HUES6 (cell line): ENCODE measurements at regions not wholly inside any gene's neighbourhood (a gene's known extent, or its start where the extent isn't known, plus 50 kb on each side); places are given as distances from the start of the nearest gene placed in this dataset.

Experiments used
- H3K27ac ChIP-seq: 2 replicates; pipeline ENCODE4 v1.7.0; 2013; ENCODE audit warnings: low read depth, mild to moderate bottlenecking, low read length, inconsistent platforms
- H3K27me3 ChIP-seq: 2 replicates; pipeline ENCODE4 v1.6.1; 2013; ENCODE audit warnings: low read length; ENCODE audit not compliant: control insufficient read depth, insufficient read depth
- H3K36me3 ChIP-seq: 2 replicates; pipeline ENCODE4 v1.6.1; 2013; ENCODE audit warnings: low read length; ENCODE audit not compliant: control insufficient read depth, insufficient read depth
- H3K4me1 ChIP-seq: 2 replicates; pipeline ENCODE4 v1.6.1; 2013; ENCODE audit warnings: low read length; ENCODE audit not compliant: control insufficient read depth, insufficient read depth
- H3K4me3 ChIP-seq: 2 replicates; pipeline ENCODE4 v1.5.1; 2013; ENCODE audit warnings: low read depth, low read length
- H3K9ac ChIP-seq: one replicate; pipeline ENCODE4 v1.6.1; 2013; ENCODE audit warnings: mild to moderate bottlenecking, low read length
- H3K9me3 ChIP-seq: 2 replicates; pipeline ENCODE4 v1.6.1; 2013; ENCODE audit warnings: low read depth, low read length; ENCODE audit not compliant: control insufficient read depth, insufficient read depth

DNA sequence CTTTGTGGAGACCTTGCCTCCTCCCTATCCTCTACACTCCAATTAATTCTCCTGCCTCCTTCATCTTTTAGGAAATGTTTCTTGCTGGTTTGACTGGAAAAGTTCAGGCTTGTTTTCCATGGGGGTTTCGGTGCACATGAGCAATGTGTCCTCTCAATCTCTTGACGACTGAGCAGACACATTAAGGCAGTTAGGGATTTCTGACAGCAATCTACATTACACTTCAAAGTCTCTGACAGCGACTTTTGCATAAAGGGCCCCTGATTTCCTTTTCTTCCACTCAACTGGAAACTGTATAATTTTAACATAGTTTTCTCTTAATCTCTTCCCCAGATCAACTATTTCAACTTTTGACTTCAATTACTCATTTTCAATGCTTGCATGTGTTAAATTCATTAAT lies 394.0 kb downstream of the MEIS1 start:
- no peaks in the 10 kb centered on the region; the same call in 1 of the 2 replicates for H3K4me1 ChIP-seq
- no peaks in the 10 kb centered on the region for H3K36me3 ChIP-seq
- no peak overlapping the region for H3K27ac ChIP-seq
- H3K9me3 ChIP-seq, result no peaks in the 10 kb centered on the region
- H3K4me3 ChIP-seq, result no peak overlapping the region
- no peak overlapping the region for H3K9ac ChIP-seq
- H3K27me3 ChIP-seq, result no peaks in the 10 kb centered on the region

DNA sequence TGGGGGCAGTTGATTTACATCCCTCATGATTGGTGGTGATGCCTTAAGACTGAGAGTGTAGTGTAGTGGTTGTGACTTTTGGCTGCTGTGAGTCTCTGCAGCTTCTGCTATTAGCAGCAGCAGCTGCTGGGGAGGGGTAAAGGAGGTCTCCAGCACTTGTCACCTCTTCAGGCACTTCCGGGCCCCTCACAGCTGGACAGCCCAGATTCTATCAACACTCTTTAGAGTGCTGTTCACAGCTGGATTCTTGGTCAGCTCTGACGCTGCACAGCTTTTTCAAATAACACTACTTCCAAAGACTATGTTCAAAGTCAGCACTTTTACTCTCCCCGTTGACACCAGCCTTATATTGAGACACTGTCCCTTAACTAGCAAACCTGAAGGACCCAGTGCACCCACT lies 396.0 kb downstream of the MEIS1 start:
- no peaks in the 10 kb centered on the region; the same call in 1 of the 2 replicates for H3K4me1 ChIP-seq
- no peaks in the 10 kb centered on the region for H3K9me3 ChIP-seq
- H3K4me3 ChIP-seq, result no peak overlapping the region
- no peak overlapping the region for H3K27ac ChIP-seq
- no peaks in the 10 kb centered on the region for H3K27me3 ChIP-seq
- no peaks in the 10 kb centered on the region for H3K36me3 ChIP-seq
- H3K9ac ChIP-seq, result no peak overlapping the region

DNA sequence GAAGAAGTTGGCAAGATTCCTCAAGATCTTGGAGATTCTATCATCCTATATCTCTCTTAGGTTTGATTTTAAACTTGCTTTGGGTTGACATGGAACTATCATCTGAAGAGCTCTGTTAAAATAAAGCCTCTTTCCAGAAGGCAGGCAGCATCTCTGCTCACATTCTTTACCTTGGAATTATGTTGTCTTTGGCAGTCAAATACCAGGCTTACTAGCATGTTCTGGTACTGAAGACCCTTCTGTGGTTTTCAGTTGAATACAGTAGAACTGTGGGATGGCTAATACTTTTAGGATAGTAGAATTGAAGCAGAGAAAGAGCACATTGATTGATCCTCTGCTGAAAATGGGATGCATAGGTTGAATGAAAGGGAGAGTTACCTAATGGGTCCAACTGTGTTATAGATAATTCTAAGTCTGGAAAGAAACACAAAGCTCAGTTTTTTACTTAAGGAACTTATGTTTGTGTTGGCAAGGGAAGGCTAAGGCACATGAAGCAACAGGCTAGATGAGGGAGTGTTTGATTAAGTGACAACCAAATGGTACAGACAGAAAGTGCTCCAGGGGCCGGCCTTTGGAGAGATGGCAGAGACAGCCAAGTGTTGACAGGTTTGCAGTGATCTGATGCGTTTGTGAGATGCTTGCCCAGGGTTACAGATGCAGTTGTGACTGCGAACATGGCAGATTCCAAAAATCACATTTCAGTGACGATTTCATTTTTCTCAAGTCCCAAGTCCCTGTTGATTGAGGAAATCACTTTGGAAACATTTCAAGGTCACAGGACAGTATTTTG lies 397.9 kb downstream of the MEIS1 start:
- Histone ChIP-seq H3K4me1 (no peaks in the 10 kb centered on the region; the same call in 1 of the 2 replicates), H3K9ac (no peak overlapping the region), H3K9me3 (no peaks in the 10 kb centered on the region)

DNA sequence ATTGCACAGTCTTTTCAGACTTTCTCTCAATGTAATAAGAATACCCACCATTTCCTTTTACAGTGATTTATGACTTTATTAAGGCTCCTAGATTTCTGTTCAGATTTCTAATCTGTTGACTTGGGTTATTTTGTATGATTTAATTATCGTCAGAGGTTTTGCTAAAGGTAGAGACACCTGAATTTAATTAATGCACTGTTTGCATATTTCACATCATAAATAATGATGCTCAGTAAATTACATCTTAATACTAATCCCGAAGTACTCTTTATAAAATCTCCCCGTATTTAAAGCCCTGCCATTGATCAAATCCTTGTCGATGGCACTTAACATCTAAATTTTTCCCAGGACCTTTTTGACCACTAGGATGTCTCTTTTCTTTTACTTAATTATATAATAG lies 399.9 kb downstream of the MEIS1 start:
- H3K9ac ChIP-seq, result no peak overlapping the region
- no peaks in the 10 kb centered on the region for H3K9me3 ChIP-seq
- no peaks in the 10 kb centered on the region for H3K36me3 ChIP-seq
- H3K4me3 ChIP-seq, result no peak overlapping the region
- no peaks in the 10 kb centered on the region for H3K4me1 ChIP-seq
- H3K27me3 ChIP-seq, result no peaks in the 10 kb centered on the region
- no peak overlapping the region for H3K27ac ChIP-seq

More for the DNA sequence above, 397.9 kb downstream of the MEIS1 start:
- Histone ChIP-seq H3K4me3 (no peak overlapping the region), H3K27ac (no peak overlapping the region), H3K27me3 (no peaks in the 10 kb centered on the region), H3K36me3 (no peaks in the 10 kb centered on the region)

DNA sequence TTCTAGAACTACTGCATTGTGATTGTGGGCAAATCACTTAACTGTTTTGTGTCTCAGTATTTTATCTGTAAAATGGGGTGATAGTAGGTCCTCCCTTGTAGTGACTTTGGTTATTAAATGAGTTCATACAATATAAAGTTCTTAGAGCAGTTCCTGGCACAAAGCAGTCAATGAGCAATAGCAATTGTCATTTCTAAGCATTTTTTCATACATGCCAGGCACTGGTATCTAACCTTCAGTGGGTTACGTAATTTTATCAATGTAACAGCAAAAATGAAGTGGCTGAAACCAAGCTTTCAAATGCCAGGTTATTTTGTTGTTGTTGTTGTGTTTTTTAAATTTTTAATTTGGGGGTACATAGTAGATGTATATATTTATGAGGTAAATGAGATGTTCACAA lies 401.9 kb downstream of the MEIS1 start:
- Histone ChIP-seq H3K27me3 (no peaks in the 10 kb centered on the region), H3K4me3 (no peak overlapping the region), H3K27ac (no peak overlapping the region), H3K36me3 (no peaks in the 10 kb centered on the region), H3K9ac (no peak overlapping the region), H3K4me1 (no peaks in the 10 kb centered on the region), H3K9me3 (no peaks in the 10 kb centered on the region)

DNA sequence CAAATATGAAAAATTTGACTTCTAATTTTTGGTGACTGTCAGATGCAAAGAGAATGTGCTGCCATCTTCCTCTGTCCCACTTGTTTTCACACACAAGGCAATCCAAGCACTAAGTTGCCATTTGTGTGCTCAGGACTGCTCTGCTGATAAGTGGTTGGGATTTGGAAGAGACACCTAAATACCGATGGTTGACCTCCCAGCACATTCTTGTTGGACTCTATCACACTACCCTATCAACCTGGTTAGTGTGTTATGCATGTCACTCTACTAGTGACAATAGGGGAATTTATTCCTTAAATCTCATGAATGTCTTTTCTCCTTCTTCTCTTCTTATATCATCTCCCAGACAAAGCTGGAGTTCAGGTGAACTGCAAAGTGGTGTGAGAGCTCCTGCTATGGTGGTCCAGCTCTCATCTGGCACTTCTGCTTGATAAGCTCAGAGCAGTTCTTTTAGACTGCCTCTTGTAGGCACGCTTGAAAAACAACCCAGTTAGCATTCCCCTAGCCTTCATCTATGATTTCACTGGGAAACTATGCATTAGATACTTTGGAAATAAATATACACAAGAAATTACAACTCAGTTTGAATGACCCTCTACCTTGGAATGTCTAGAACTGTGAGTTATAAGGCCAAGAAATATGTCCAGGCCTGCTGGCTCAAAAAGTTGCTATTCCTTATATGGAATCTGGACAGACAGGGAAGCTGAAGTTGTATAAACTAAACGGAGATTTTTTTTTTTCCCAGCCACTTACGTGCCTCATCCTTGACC lies 404.8 kb downstream of the MEIS1 start:
- H3K4me3 ChIP-seq, result no peak overlapping the region
- no peak overlapping the region for H3K9ac ChIP-seq
- no peak overlapping the region for H3K27ac ChIP-seq
- no peaks in the 10 kb centered on the region for H3K4me1 ChIP-seq
- H3K36me3 ChIP-seq, result no peaks in the 10 kb centered on the region
- H3K27me3 ChIP-seq, result no peaks in the 10 kb centered on the region
- H3K9me3 ChIP-seq, result no peaks in the 10 kb centered on the region

DNA sequence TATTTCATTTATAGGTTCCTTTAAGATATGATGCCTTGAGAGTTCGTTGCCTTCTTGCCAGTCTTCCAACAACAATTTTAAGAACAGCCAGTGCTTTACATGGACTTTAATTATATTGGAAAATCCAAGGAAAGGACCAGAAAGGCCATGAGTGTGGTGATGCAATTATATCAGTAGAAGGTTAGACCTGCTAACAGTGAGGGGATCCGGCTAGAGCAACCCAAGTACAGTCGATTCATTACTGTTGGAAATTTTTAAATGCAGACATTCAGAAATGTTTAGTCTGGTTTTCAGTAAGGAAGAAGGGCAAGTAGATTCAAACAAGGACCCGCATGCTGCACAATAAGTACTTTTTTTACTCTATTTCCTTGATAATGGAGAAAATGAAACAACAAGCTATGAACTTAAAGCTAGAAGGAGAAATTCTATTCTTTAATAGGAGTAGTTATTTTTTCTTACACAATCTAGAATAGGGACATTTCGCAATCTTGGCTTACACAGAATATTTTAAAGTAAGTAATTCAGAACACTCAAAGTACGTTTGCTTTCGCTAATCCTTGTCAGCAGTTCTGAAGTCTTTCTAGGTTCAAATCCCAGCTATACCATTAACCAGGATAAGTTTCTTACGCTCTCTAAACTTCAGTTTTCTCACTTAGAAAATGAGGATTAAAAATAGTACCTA lies 405.5 kb downstream of the MEIS1 start:
- Histone ChIP-seq H3K27me3 (no peaks in the 10 kb centered on the region), H3K9ac (no peak overlapping the region), H3K4me3 (no peak overlapping the region), H3K9me3 (no peaks in the 10 kb centered on the region), H3K4me1 (no peaks in the 10 kb centered on the region), H3K36me3 (no peaks in the 10 kb centered on the region), H3K27ac (no peak overlapping the region)

DNA sequence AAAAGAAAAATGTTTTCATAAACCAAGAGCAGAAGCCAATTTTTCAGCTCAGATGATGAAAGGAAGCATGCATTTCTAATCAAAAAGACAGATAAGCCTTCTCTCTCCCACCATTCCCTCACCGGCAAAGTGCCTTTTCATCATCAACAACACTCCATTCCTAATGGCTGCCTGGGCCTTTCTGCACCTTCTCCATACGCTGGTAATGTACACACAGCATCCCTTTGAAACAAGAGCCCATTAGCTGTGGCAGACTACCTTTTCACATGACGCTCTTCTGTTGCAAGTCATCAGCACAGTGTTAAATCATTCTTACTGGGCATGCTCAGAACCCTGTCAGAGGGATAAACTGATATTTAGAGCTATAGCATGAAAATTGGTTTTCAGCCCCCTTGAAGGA lies 408.9 kb downstream of the MEIS1 start:
- no peak overlapping the region for H3K4me3 ChIP-seq

DNA sequence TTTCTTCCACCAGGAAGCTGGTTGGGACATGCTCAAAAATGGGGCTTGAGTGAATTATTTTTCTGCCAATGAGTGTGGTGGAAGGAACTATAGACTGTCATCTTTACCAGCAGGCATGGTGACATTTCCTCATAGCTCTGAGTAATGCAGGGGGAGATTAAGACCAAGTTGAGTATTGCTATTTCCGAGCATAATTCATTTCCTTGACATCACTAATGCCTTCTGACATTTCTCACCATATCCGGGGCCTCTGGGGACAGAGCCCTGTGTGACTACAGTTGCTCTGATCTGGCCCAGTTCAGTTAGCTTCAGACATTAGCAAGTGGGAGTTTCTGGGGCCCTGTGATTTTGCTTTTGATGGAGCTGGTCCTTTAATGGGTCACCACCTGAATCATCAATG lies 410.4 kb downstream of the MEIS1 start:
- H3K27me3 ChIP-seq, result no peaks in the 10 kb centered on the region
- H3K9me3 ChIP-seq, result no peaks in the 10 kb centered on the region
- no peak overlapping the region for H3K9ac ChIP-seq
- H3K4me3 ChIP-seq, result no peak overlapping the region
- no peak overlapping the region for H3K27ac ChIP-seq
- no peaks in the 10 kb centered on the region for H3K36me3 ChIP-seq
- H3K4me1 ChIP-seq, result no peaks in the 10 kb centered on the region

More for the DNA sequence above, 408.9 kb downstream of the MEIS1 start:
- no peak overlapping the region for H3K9ac ChIP-seq
- H3K36me3 ChIP-seq, result no peaks in the 10 kb centered on the region
- no peak overlapping the region for H3K27ac ChIP-seq
- no peaks in the 10 kb centered on the region for H3K4me1 ChIP-seq
- H3K27me3 ChIP-seq, result no peaks in the 10 kb centered on the region
- H3K9me3 ChIP-seq, result no peaks in the 10 kb centered on the region

DNA sequence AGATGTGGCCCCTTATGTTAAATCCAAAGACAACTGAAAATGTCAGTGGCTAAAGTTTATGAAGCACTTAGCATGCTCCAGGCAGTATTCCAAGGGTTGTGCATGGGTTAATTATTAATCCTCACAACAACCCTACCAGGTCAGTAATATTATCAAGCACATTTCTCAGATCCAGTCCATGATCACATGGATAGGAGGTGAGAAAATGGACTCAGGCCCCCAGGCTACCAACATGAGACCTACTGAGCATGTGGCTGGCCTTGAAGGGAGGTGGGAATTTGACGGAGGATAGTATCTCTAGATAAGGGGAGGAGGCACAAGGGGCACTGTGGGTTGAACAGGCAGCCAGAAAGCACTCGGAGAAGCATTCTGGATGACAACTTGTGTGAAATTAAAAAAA lies 412.0 kb downstream of the MEIS1 start:
- Histone ChIP-seq H3K4me3 (no peak overlapping the region), H3K9me3 (no peaks in the 10 kb centered on the region), H3K27ac (no peak overlapping the region), H3K36me3 (no peaks in the 10 kb centered on the region), H3K9ac (no peak overlapping the region), H3K4me1 (no peaks in the 10 kb centered on the region), H3K27me3 (no peaks in the 10 kb centered on the region)
